ENCODE measurements at regions not wholly inside any gene's neighbourhood (a gene's known extent, or its start where the extent isn't known, plus 50 kb on each side); places are given as distances from the start of the nearest gene placed in this dataset.

DNA sequence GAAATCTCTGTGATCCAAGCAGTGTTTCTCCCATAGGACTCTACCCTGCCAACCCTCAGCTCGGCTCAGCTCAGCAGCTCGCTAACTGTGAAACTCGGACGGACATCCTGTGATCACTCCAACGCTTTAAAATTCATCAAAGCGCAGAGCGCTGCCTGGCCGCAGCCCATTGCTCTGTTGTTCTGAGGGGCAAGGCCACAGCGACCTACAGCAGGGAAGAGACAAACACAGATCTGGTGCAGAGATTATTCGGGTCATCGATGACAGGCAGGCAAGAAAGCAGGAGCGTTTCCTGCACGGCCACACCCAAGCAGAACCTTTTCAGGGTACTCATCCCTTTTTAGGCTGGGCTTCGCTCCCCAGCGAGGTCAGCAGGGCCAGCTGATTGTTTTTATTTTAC, 72.1 kb downstream of the INSIG1 start:
- TF ChIP-seq, protein P1, sequence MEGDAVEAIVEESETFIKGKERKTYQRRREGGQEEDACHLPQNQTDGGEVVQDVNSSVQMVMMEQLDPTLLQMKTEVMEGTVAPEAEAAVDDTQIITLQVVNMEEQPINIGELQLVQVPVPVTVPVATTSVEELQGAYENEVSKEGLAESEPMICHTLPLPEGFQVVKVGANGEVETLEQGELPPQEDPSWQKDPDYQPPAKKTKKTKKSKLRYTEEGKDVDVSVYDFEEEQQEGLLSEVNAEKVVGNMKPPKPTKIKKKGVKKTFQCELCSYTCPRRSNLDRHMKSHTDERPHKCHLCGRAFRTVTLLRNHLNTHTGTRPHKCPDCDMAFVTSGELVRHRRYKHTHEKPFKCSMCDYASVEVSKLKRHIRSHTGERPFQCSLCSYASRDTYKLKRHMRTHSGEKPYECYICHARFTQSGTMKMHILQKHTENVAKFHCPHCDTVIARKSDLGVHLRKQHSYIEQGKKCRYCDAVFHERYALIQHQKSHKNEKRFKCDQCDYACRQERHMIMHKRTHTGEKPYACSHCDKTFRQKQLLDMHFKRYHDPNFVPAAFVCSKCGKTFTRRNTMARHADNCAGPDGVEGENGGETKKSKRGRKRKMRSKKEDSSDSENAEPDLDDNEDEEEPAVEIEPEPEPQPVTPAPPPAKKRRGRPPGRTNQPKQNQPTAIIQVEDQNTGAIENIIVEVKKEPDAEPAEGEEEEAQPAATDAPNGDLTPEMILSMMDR (IDR thresholded peaks at IDR 0.05) = no peak
- TF ChIP-seq POLR2A (IDR thresholded peaks at IDR 0.05) = no peak
